Esophagus squamous epithelium (tissue), 4 donors: ENCODE measurements at regions not wholly inside any gene's neighbourhood (a gene's known extent, or its start where the extent isn't known, plus 50 kb on each side); places are given as distances from the start of the nearest gene placed in this dataset.

Source experiments
- POLR2A ChIP-seq, 4 donors: fragments of 450-650 bp; IDR thresholded peaks; one replicate each; pipeline ENCODE4 v1.6.1; 2017; ENCODE audit warnings: antibody characterized with exemption in 4 of 4, mild to moderate bottlenecking in 4 of 4, moderate library complexity in 3 of 4
- TF ChIP-seq, protein P1 (sequence below), 6 experiments: fragments of 450-650 bp in 4 of 6; fragments of 200-600 bp in 2 of 6; sonication (generic) in 2 of 6; IDR thresholded peaks; one replicate each; pipeline ENCODE4 v1.5.1; 2016 to 2019; ENCODE audit warnings: antibody characterized with exemption in 6 of 6, mild to moderate bottlenecking in 4 of 6, moderate library complexity in 4 of 6

- TF ChIP-seq, protein P1, sequence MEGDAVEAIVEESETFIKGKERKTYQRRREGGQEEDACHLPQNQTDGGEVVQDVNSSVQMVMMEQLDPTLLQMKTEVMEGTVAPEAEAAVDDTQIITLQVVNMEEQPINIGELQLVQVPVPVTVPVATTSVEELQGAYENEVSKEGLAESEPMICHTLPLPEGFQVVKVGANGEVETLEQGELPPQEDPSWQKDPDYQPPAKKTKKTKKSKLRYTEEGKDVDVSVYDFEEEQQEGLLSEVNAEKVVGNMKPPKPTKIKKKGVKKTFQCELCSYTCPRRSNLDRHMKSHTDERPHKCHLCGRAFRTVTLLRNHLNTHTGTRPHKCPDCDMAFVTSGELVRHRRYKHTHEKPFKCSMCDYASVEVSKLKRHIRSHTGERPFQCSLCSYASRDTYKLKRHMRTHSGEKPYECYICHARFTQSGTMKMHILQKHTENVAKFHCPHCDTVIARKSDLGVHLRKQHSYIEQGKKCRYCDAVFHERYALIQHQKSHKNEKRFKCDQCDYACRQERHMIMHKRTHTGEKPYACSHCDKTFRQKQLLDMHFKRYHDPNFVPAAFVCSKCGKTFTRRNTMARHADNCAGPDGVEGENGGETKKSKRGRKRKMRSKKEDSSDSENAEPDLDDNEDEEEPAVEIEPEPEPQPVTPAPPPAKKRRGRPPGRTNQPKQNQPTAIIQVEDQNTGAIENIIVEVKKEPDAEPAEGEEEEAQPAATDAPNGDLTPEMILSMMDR (IDR thresholded peaks at IDR 0.05) = no peak
- no peak for TF ChIP-seq POLR2A (IDR thresholded peaks at IDR 0.05)
Measured at GRCh38 chr4:79662651-79663050, 254.6 kb upstream of the GK2 start.
